H1 (cell line): ENCODE measurements at regions not wholly inside any gene's neighbourhood (a gene's known extent, or its start where the extent isn't known, plus 50 kb on each side); places are given as distances from the start of the nearest gene placed in this dataset.

ENCODE experiments used
- CTCF ChIA-PET: fragments of 300-600 bp; sonication (Branson Sonifier 250); formaldehyde crosslinking; loops from one replicate; lab custom pipeline; 2021; ENCODE audit not compliant: partially characterized antibody; lab: Charles Lee
- POLR2A ChIA-PET: fragments of 300-600 bp; sonication (Branson Sonifier 250); formaldehyde crosslinking; loops from one replicate; lab custom pipeline; 2021; ENCODE audit warnings: inconsistent platforms; ENCODE audit not compliant: partially characterized antibody; lab: Charles Lee
- DNase-seq, 2 experiments: peaks; one replicate each; pipeline versions ENCODE4 v3.0.0 to v3.0.0-alpha.2; 2010 to 2022; ENCODE audit warnings: low spot score in 2 of 2, low read depth in 1 of 2, mixed read lengths in 1 of 2
- FAIRE-seq: peaks from 2 replicates; lab custom pipeline; 2011; peaks lifted over from hg19 to GRCh38; lab: Jason Lieb, UNC
- H2AFZ ChIP-seq: 2 replicates; pipeline ENCODE4 v1.8.1; 2012; ENCODE audit warnings: low read length, inconsistent platforms
- H2AK5ac ChIP-seq: 2 replicates; pipeline ENCODE4 v1.6.1; 2013; ENCODE audit warnings: low read depth, low read length
- H2BK120ac ChIP-seq: replicated peaks from 2 replicates; pipeline ENCODE3; 2013; ENCODE audit warnings: low read depth, low read length, inconsistent platforms
- H2BK12ac ChIP-seq: 2 replicates; pipeline ENCODE4 v1.6.1; 2013; ENCODE audit warnings: low read depth, low read length
- H2BK15ac ChIP-seq: 2 replicates; pipeline ENCODE4 v1.6.1; 2013; ENCODE audit warnings: low read length
- H2BK20ac ChIP-seq: 2 replicates; pipeline ENCODE4 v1.6.1; 2013; ENCODE audit warnings: low read length
- H2BK5ac ChIP-seq: 2 replicates; pipeline ENCODE4 v1.6.1; 2013; ENCODE audit warnings: low read depth, low read length
- H3K14ac ChIP-seq: 2 replicates; pipeline ENCODE4 v1.6.1; 2013; ENCODE audit warnings: inconsistent platforms; ENCODE audit not compliant: insufficient read length
- H3K18ac ChIP-seq: 2 replicates; pipeline ENCODE4 v1.6.1; 2013; ENCODE audit warnings: low read length; ENCODE audit errors: extremely low read depth
- H3K23ac ChIP-seq: 2 replicates; pipeline ENCODE4 v1.6.1; 2013; ENCODE audit warnings: inconsistent platforms; ENCODE audit not compliant: insufficient read length
- H3K23me2 ChIP-seq: 2 replicates; pipeline ENCODE4 v1.6.1; 2013; ENCODE audit warnings: low read depth, low read length
- H3K27ac ChIP-seq: 2 replicates; pipeline ENCODE4 v1.6.1; 2011; ENCODE audit warnings: low read depth, low read length, inconsistent platforms
- H3K27me3 ChIP-seq, 4 experiments: replicated peaks in 1 of 4; 1 replicate in 1 of 4; 2 replicates in 3 of 4; pipeline versions ENCODE4 v1.6.1 to v1.8.1; 2011 to 2013; ENCODE audit warnings: low read length in 3 of 4, mild to moderate bottlenecking in 3 of 4, inconsistent platforms in 2 of 4, mixed read lengths in 2 of 4, moderate library complexity in 1 of 4; ENCODE audit not compliant: control insufficient read depth in 3 of 4, insufficient read depth in 3 of 4; ENCODE audit errors: extremely low read depth in 1 of 4
- H3K36me3 ChIP-seq, 4 experiments: 2 replicates each; pipeline versions ENCODE4 v1.6.1 to v1.8.1; 2011 to 2013; ENCODE audit warnings: mild to moderate bottlenecking in 4 of 4, low read length in 3 of 4, moderate library complexity in 2 of 4, control low read depth in 1 of 4, inconsistent platforms in 1 of 4; ENCODE audit not compliant: insufficient read depth in 4 of 4, control insufficient read depth in 2 of 4
- H3K4ac ChIP-seq: replicated peaks from 2 replicates; pipeline ENCODE3; 2013; ENCODE audit warnings: low read length, low read depth, mixed read lengths, inconsistent platforms; ENCODE audit not compliant: insufficient read length
- H3K4me1 ChIP-seq, 4 experiments: replicated peaks in 1 of 4; 1 replicate in 1 of 4; 2 replicates in 3 of 4; pipeline versions ENCODE4 v1.6.1 to v1.8.1; 2011 to 2013; ENCODE audit warnings: low read length in 3 of 4, inconsistent platforms in 2 of 4, mixed read lengths in 1 of 4; ENCODE audit not compliant: insufficient read depth in 4 of 4, control insufficient read depth in 3 of 4
- H3K4me2 ChIP-seq, 2 experiments: 2 replicates each; pipeline versions ENCODE4 v1.6.1 to v1.8.1; 2011 to 2013; ENCODE audit warnings: low read depth in 2 of 2, low read length in 2 of 2, control low read depth in 1 of 2, inconsistent platforms in 1 of 2, mild to moderate bottlenecking in 1 of 2; ENCODE audit not compliant: insufficient read depth in 1 of 2
- H3K4me3 ChIP-seq, 4 experiments: fragments of 200-600, 300-600 bp in 1 of 4; sonication (generic), shearing (Covaris generic), sonication (Bioruptor Twin) in 1 of 4; 2 replicates each; pipeline versions ENCODE4 v1.5.1 to v1.8.1; 2011 to 2016; ENCODE audit warnings: low read length in 4 of 4, low read depth in 3 of 4, control low read depth in 2 of 4, inconsistent platforms in 2 of 4, mild to moderate bottlenecking in 2 of 4, mixed read lengths in 1 of 4, moderate library complexity in 1 of 4; ENCODE audit not compliant: insufficient read depth in 2 of 4; ENCODE audit errors: extremely low read depth in 1 of 4
- H3K56ac ChIP-seq: replicated peaks from 2 replicates; pipeline ENCODE3; 2013; ENCODE audit warnings: low read depth, mild to moderate bottlenecking, mixed read lengths, low read length, inconsistent platforms; ENCODE audit not compliant: insufficient read length
- H3K79me1 ChIP-seq: 2 replicates; pipeline ENCODE4 v1.6.1; 2013; ENCODE audit warnings: low read depth, low read length, control low read depth
- H3K79me2 ChIP-seq, 2 experiments: 2 replicates each; pipeline versions ENCODE4 v1.6.1 to v1.8.1; 2012 to 2013; ENCODE audit warnings: low read length in 2 of 2, mild to moderate bottlenecking in 2 of 2, inconsistent platforms in 1 of 2; ENCODE audit not compliant: insufficient read depth in 2 of 2, control insufficient read depth in 1 of 2
- H3K9ac ChIP-seq, 4 experiments: replicated peaks in 1 of 4; 1 replicate in 1 of 4; 2 replicates in 3 of 4; pipeline versions ENCODE4 v1.6.1 to v1.8.1; 2011 to 2013; ENCODE audit warnings: low read depth in 3 of 4, low read length in 3 of 4, control low read depth in 2 of 4, mild to moderate bottlenecking in 2 of 4, moderate library complexity in 2 of 4, inconsistent platforms in 1 of 4; ENCODE audit errors: extremely low read depth in 1 of 4
- H3K9me3 ChIP-seq, 2 experiments: 2 replicates each; pipeline versions ENCODE4 v1.6.1 to v1.8.1; 2012 to 2013; ENCODE audit warnings: mild to moderate bottlenecking in 2 of 2, moderate library complexity in 2 of 2, control low read depth in 1 of 2, inconsistent platforms in 1 of 2, low read depth in 1 of 2, low read length in 1 of 2, mixed read lengths in 1 of 2; ENCODE audit not compliant: insufficient read depth in 2 of 2
- H4K20me1 ChIP-seq, 2 experiments: replicated peaks in 1 of 2; 2 replicates each; pipeline versions ENCODE3 to v1.8.1; 2011 to 2013; ENCODE audit warnings: inconsistent platforms in 2 of 2, low read length in 2 of 2, mild to moderate bottlenecking in 1 of 2; ENCODE audit not compliant: insufficient read depth in 2 of 2, control insufficient read depth in 1 of 2
- H4K5ac ChIP-seq: 2 replicates; pipeline ENCODE4 v1.6.1; 2013; ENCODE audit warnings: low read length, low read depth, mixed read lengths, inconsistent platforms; ENCODE audit not compliant: insufficient read length
- H4K8ac ChIP-seq: 2 replicates; pipeline ENCODE4 v1.8.0; 2013; ENCODE audit warnings: mild to moderate bottlenecking, moderate library complexity, low read length, inconsistent platforms; ENCODE audit not compliant: insufficient read depth; ENCODE audit errors: extremely low read depth
- H4K91ac ChIP-seq: replicated peaks from 2 replicates; pipeline ENCODE3; 2013; ENCODE audit warnings: low read length, mixed read lengths, inconsistent platforms; ENCODE audit not compliant: insufficient read length
- CHD2 ChIP-seq: IDR thresholded peaks from 2 replicates; pipeline ENCODE4 v1.6.1; 2012; ENCODE audit warnings: low read length, improper control_type of control experiment
- CTBP2 ChIP-seq: IDR thresholded peaks from 2 replicates; pipeline ENCODE4 v1.7.0; 2011; ENCODE audit warnings: borderline replicate concordance, mild to moderate bottlenecking, moderate library complexity, mixed read lengths, low read length; ENCODE audit not compliant: insufficient read depth, insufficient read length
- FOSL1 ChIP-seq: IDR thresholded peaks from 2 replicates; pipeline ENCODE4 v1.6.1; 2011; ENCODE audit warnings: mild to moderate bottlenecking, low read depth, low read length, moderate library complexity; ENCODE audit not compliant: insufficient read depth
- KDM1A ChIP-seq: fragments of 200-600, 300-600 bp; sonication (generic); IDR thresholded peaks from 2 replicates; pipeline ENCODE4 v1.7.1; 2016; ENCODE audit warnings: mild to moderate bottlenecking, low read length, borderline replicate concordance
- NRF1 ChIP-seq: IDR thresholded peaks from 2 replicates; pipeline ENCODE4 v1.6.1; 2011; ENCODE audit warnings: mild to moderate bottlenecking, low read depth, low read length, improper control_type of control experiment
- PHF8 ChIP-seq: fragments of 200-600 bp; sonication (generic); conservative IDR thresholded peaks from 2 replicates; pipeline ENCODE4 v1.7.1; 2012; ENCODE audit warnings: low read depth, mild to moderate bottlenecking, inconsistent platforms, low read length, moderate library complexity
- POU5F1 ChIP-seq: IDR thresholded peaks from 2 replicates; pipeline ENCODE4 v1.6.1; 2011; ENCODE audit warnings: low read depth, mild to moderate bottlenecking, low read length, moderate library complexity
- RAD21 ChIP-seq, 2 experiments: IDR thresholded peaks in 1 of 2; conservative IDR thresholded peaks in 1 of 2; 2 replicates each; pipeline ENCODE4 v1.6.1; 2011; ENCODE audit warnings: low read depth in 2 of 2, low read length in 2 of 2, improper control_type of control experiment in 1 of 2, inconsistent platforms in 1 of 2, mild to moderate bottlenecking in 1 of 2, moderate library complexity in 1 of 2
- SAP30 ChIP-seq: fragments of 300-600 bp; sonication (generic); IDR thresholded peaks from 2 replicates; pipeline ENCODE4 v1.7.1; 2012; ENCODE audit warnings: low read length, moderate library complexity, mild to moderate bottlenecking, inconsistent platforms; ENCODE audit not compliant: insufficient read depth, insufficient replicate concordance
- SIX5 ChIP-seq: IDR thresholded peaks from 2 replicates; pipeline ENCODE4 v1.6.1; 2011; ENCODE audit warnings: mild to moderate bottlenecking, low read depth, low read length
- TAF1 ChIP-seq: IDR thresholded peaks from 2 replicates; pipeline ENCODE4 v1.6.1; 2011; ENCODE audit warnings: mild to moderate bottlenecking, low read depth, low read length
- TAF7 ChIP-seq: optimal IDR thresholded peaks from 2 replicates; pipeline ENCODE3; 2011; ENCODE audit warnings: low read depth, mild to moderate bottlenecking, inconsistent platforms, low read length, moderate library complexity, borderline replicate concordance
- TBP ChIP-seq: IDR thresholded peaks from 2 replicates; pipeline ENCODE4 v1.6.1; 2011; ENCODE audit warnings: low read depth, low read length, improper control_type of control experiment
- YY1 ChIP-seq: IDR thresholded peaks from 2 replicates; pipeline ENCODE4 v1.6.1; 2011; ENCODE audit warnings: low read depth, mild to moderate bottlenecking, low read length
- WGBS, 2 experiments: shearing (Covaris generic) in 1 of 2; methylation state at CpG; one replicate each; pipeline versions ENCODE4 v1.1.6 to v1.1.7; 2013 to 2015; ENCODE audit warnings: low lambda C conversion rate in 2 of 2, mixed read lengths in 2 of 2, inconsistent platforms in 1 of 2, low coverage in 1 of 2, missing lambda C conversion rate in 1 of 2; ENCODE audit not compliant: insufficient replicate concordance in 2 of 2, insufficient coverage in 1 of 2, insufficient read length in 1 of 2; ENCODE audit errors: extremely low coverage in 1 of 2, missing lambda C conversion rate in 1 of 2; 5-methylcytosine and 5-hydroxymethylcytosine counted together

- Histone ChIP-seq H3K14ac (no peak overlapping the region), H2BK120ac (no peak overlapping the region), H3K79me1 (no peaks in the 10 kb centered on the region), H3K4me1 (no peaks in the 10 kb centered on the region), H2BK15ac (no peak overlapping the region), H2AFZ (no peak overlapping the region), H3K4me3 (no peak overlapping the region), H4K91ac (no peak overlapping the region), H2AK5ac (no peak overlapping the region), H3K27ac (no peak overlapping the region), H3K79me2 (no peaks in the 10 kb centered on the region), H3K4me2 (no peak overlapping the region), H3K23ac (no peak overlapping the region), H4K8ac (no peak overlapping the region), H3K9me3 (no peaks in the 10 kb centered on the region), H3K23me2 (no peaks in the 10 kb centered on the region), H3K18ac (no peak overlapping the region), H4K5ac (no peak overlapping the region), H3K27me3 (no peaks in the 10 kb centered on the region), H3K36me3 (peaks cover 0 to 9% (median 0%) of the 10 kb centered on the region in 4 experiments; a peak in 2 of 8 replicates), H3K4ac (no peak overlapping the region), H3K9ac (no peak overlapping the region), H2BK20ac (no peak overlapping the region), H3K56ac (no peak overlapping the region), H2BK5ac (no peak overlapping the region), H2BK12ac (no peak overlapping the region), H4K20me1 (no peaks in the 10 kb centered on the region)
- POLR2A ChIA-PET: no interaction called here
- FAIRE-seq: no peak
- DNase-seq: no peak
- CTCF ChIA-PET: no interaction called here
- 87% methylated on average over 3 of the region's 3 CpGs; no CpG with 5 or more reads in 1 of the 2 experiments for WGBS, 2 experiments
- no peak for TF ChIP-seq PHF8
- no peak for TF ChIP-seq CTBP2
- no peak for TF ChIP-seq POU5F1
- no peak for TF ChIP-seq TAF1
- TF ChIP-seq FOSL1: no peak
- no peak for TF ChIP-seq SAP30
- TF ChIP-seq YY1: no peak
- TF ChIP-seq CHD2: no peak
- TF ChIP-seq NRF1: no peak
- TF ChIP-seq TAF7: no peak
- no peak for TF ChIP-seq SIX5
- TF ChIP-seq KDM1A: no peak
- TF ChIP-seq RAD21 (IDR thresholded peaks at IDR 0.05 in 1 of 2, conservative IDR thresholded peaks at IDR 0.05 in 1 of 2; ENCODE audit: low read depth in 2 of 2, low read length in 2 of 2): no peak
- TF ChIP-seq TBP: no peak
Measured at GRCh38 chrX:45740291-45740690, 539.6 kb upstream of the DIPK2B start.
